ENCODE measurements at regions not wholly inside any gene's neighbourhood (a gene's known extent, or its start where the extent isn't known, plus 50 kb on each side); places are given as distances from the start of the nearest gene placed in this dataset.

- TF ChIP-seq ARNTL (CRISPR knock-in tag; IDR thresholded peaks at IDR 0.05; ENCODE audit: borderline replicate concordance, low read depth): no peak
- no peak for TF ChIP-seq CSDC2 (CRISPR knock-in tag; IDR thresholded peaks at IDR 0.05)
- no peak for TF ChIP-seq RARB (CRISPR knock-in tag; IDR thresholded peaks at IDR 0.05)
Observed at GRCh38 chr5:98568336-98568735, 205.1 kb upstream of the RGMB start.
